ENCODE measurements at regions not wholly inside any gene's neighbourhood (a gene's known extent, or its start where the extent isn't known, plus 50 kb on each side); places are given as distances from the start of the nearest gene placed in this dataset.

GRCh38 chr14:51504669-51505068 lies 147.0 kb upstream of the FRMD6 start (continued):
- TF ChIP-seq REST (IDR thresholded peaks at IDR 0.05; ENCODE audit: low read depth, low read length): no peak

- ChIA-PET CTCF (interaction anchor here (0.6 to 3.0 kb wide), 5 partner anchors 10 to 471 kb away, joined by 3 to 12 read pairs (median 7); no protein-coding TSS in a partner anchor), POLR2A (interaction anchor here (0.7 kb wide), 1 partner anchor 11 kb away, joined by 3 read pairs; no protein-coding TSS in a partner anchor)
- Histone ChIP-seq H3K36me3 (replicated peaks in 1 of 2; ENCODE audit: control insufficient read depth in 1 of 2, insufficient read depth in 2 of 2, low read length in 1 of 2) (no peaks in the 10 kb centered on the region), H3K4me3 (ENCODE audit: low read depth in 2 of 2, low read length in 1 of 2) (no peak overlapping the region), H3K27ac (ENCODE audit: low read depth in 2 of 2, low read length in 1 of 2) (peak overlapping the region; percentile 93 to 95), H3K79me2 (ENCODE audit: insufficient read depth) (no peaks in the 10 kb centered on the region), H3K9me2 (no peaks in the 10 kb centered on the region), H4K20me1 (ENCODE audit: insufficient read depth) (no peaks in the 10 kb centered on the region), H3K27me3 (ENCODE audit: insufficient read depth) (no peaks in the 10 kb centered on the region), H3K9me3 (no peaks in the 10 kb centered on the region), H3K4me2 (peak overlapping the region; percentile 67; the same call in 1 of the 2 replicates), H2AFZ (ENCODE audit: low read depth) (no peak overlapping the region), H3K9ac (peak overlapping the region; percentile 55; the same call in 1 of the 2 replicates), H3K4me1 (ENCODE audit: control insufficient read depth in 1 of 2, insufficient read depth in 2 of 2, low read depth in 1 of 2, low read length in 1 of 2) (peaks cover 21 to 32% of the 10 kb centered on the region in 2 experiments), H3F3A (replicated peaks; ENCODE audit: insufficient read depth) (peaks cover 10% of the 10 kb centered on the region)
- peak; percentile 39 for DNase-seq
- no peak for TF ChIP-seq RXRA (IDR thresholded peaks at IDR 0.05; ENCODE audit: borderline replicate concordance, low read depth)
- TF ChIP-seq NFIC (IDR thresholded peaks at IDR 0.05; ENCODE audit: borderline replicate concordance): no peak
- TF ChIP-seq EP300 (IDR thresholded peaks at IDR 0.05; ENCODE audit: borderline replicate concordance in 1 of 2, low read depth in 1 of 2, low read length in 1 of 2): peak in 1 of 2 experiments; percentile 4; a peak in 1 of 4 replicates
- TF ChIP-seq TCF12 (IDR thresholded peaks at IDR 0.05): no peak
- 96% methylated on average over 2 of the region's 2 CpGs for WGBS (ENCODE audit: low lambda C conversion rate)
Observed at GRCh38 chr14:51507511-51507905, 144.2 kb upstream of the FRMD6 start.

- peaks cover 10% of the 10 kb centered on the region for H3F3A ChIP-seq (replicated peaks; ENCODE audit: insufficient read depth)
- peak overlapping the region; percentile 55 for H3K9ac ChIP-seq
- peaks cover 21 to 32% of the 10 kb centered on the region in 2 experiments for H3K4me1 ChIP-seq (ENCODE audit: control insufficient read depth in 1 of 2, insufficient read depth in 2 of 2, low read depth in 1 of 2, low read length in 1 of 2)
- peak; percentile 68 for DNase-seq
- H3K4me3 ChIP-seq (ENCODE audit: low read depth in 2 of 2, low read length in 1 of 2): no peak overlapping the region
- CTCF ChIA-PET: interaction anchor here (1.0 to 3.0 kb wide), 4 partner anchors 145 to 471 kb away, joined by 3 to 12 read pairs (median 8); no protein-coding TSS in a partner anchor
- H4K20me1 ChIP-seq (ENCODE audit: insufficient read depth): no peaks in the 10 kb centered on the region
- H2AFZ ChIP-seq (ENCODE audit: low read depth): peak overlapping the region; percentile 71
- H3K27me3 ChIP-seq (ENCODE audit: insufficient read depth): no peaks in the 10 kb centered on the region
- no peaks in the 10 kb centered on the region for H3K36me3 ChIP-seq (replicated peaks in 1 of 2; ENCODE audit: control insufficient read depth in 1 of 2, insufficient read depth in 2 of 2, low read length in 1 of 2)
- H3K9me2 ChIP-seq: no peaks in the 10 kb centered on the region
- H3K27ac ChIP-seq (ENCODE audit: low read depth in 2 of 2, low read length in 1 of 2): peak overlapping the region; percentile 93 to 95
- no peaks in the 10 kb centered on the region for H3K9me3 ChIP-seq
- POLR2A ChIA-PET: interaction anchor here (0.7 to 1.1 kb wide), 2 partner anchors 11 to 35 kb away, joined by 3 read pairs; no protein-coding TSS in a partner anchor
- no peaks in the 10 kb centered on the region for H3K79me2 ChIP-seq (ENCODE audit: insufficient read depth)
- WGBS (ENCODE audit: low lambda C conversion rate): 26% methylated on average over 11 of the region's 13 CpGs
- peak overlapping the region; percentile 67; the same call in 1 of the 2 replicates for H3K4me2 ChIP-seq
- TF ChIP-seq FOSL2 (IDR thresholded peaks at IDR 0.05; ENCODE audit: borderline replicate concordance, low read depth) (no peak; the same call in 1 of the 2 replicates), RCOR1 (IDR thresholded peaks at IDR 0.05; ENCODE audit: low read length) (peak; percentile 56; the same call in 1 of the 2 replicates), EZH2phosphoT487 (IDR thresholded peaks at IDR 0.05; ENCODE audit: borderline replicate concordance, low read depth) (no peak), TEAD4 (IDR thresholded peaks at IDR 0.05; ENCODE audit: borderline replicate concordance, insufficient read depth) (peak; percentile 78; the same call in 1 of the 2 replicates), REST (IDR thresholded peaks at IDR 0.05; ENCODE audit: low read depth, low read length) (no peak), CTCF (IDR thresholded peaks at IDR 0.05) (0 out of 2 replicates have a peak, but pooled peaks have one; percentile 10), FOXM1 (IDR thresholded peaks at IDR 0.05; ENCODE audit: low read depth) (peak; percentile 57; the same call in 1 of the 2 replicates), CHD2 (IDR thresholded peaks at IDR 0.05; ENCODE audit: low read length, partially characterized antibody) (peak; percentile 57), POLR2AphosphoS5 (IDR thresholded peaks at IDR 0.05; ENCODE audit: low read depth, low read length) (peak; percentile 74), MAX (IDR thresholded peaks at IDR 0.05; ENCODE audit: low read depth) (peak; percentile 35; the same call in 1 of the 2 replicates)
Observed at GRCh38 chr14:51507906-51508511, 143.7 kb upstream of the FRMD6 start.

Data from SK-N-SH (cell line).